B cell (primary cell): ENCODE measurements at regions not wholly inside any gene's neighbourhood (a gene's known extent, or its start where the extent isn't known, plus 50 kb on each side); places are given as distances from the start of the nearest gene placed in this dataset.

Source experiments
- ATAC-seq: fragments of 200-7000 bp; cut with Tn5 transposase; one replicate; pipeline ENCODE4 v1.10.0; 2021; ENCODE audit warnings: low read depth, mild to moderate bottlenecking, moderate number of reproducible peaks, moderate library complexity
- CTCF ChIA-PET: fragments of 350-600 bp; sonication (Branson Sonifier 250); formaldehyde crosslinking; loops from one replicate; lab custom pipeline; 2021; ENCODE audit warnings: antibody characterized with exemption, inconsistent platforms; lab: Charles Lee
- POLR2A ChIA-PET: fragments of 350-600 bp; sonication (Branson Sonifier 250); formaldehyde crosslinking; loops from one replicate; lab custom pipeline; 2021; ENCODE audit warnings: antibody characterized with exemption; lab: Charles Lee
- DNase-seq: peaks from one replicate; pipeline ENCODE4 v3.0.0; 2013
- H2AFZ ChIP-seq: 2 replicates; pipeline ENCODE4 v1.6.1; 2012; ENCODE audit warnings: mild to moderate bottlenecking, low read depth, low read length; ENCODE audit not compliant: insufficient read depth, poor library complexity, severe bottlenecking
- H3K27ac ChIP-seq, 2 donors: 1 replicate in 1 of 2; 2 replicates in 1 of 2; pipeline ENCODE4 v1.5.1; 2012 to 2013; ENCODE audit warnings: low read length in 2 of 2, mild to moderate bottlenecking in 2 of 2, moderate library complexity in 1 of 2
- H3K27me3 ChIP-seq, 4 experiments: fragments of 200-600 bp in 1 of 4; sonication (generic) in 1 of 4; replicated peaks in 1 of 4; 1 replicate in 2 of 4; 2 replicates in 2 of 4; pipeline versions ENCODE4 v1.6.1 to v1.7.0; 2013 to 2016; ENCODE audit warnings: low read length in 3 of 4, mild to moderate bottlenecking in 2 of 4, mixed read lengths in 1 of 4, moderate library complexity in 1 of 4; ENCODE audit not compliant: insufficient read depth in 4 of 4, control insufficient read depth in 3 of 4; ENCODE audit errors: control extremely low read depth in 1 of 4
- H3K36me3 ChIP-seq, 2 experiments: replicated peaks in 1 of 2; 1 replicate in 1 of 2; 2 replicates in 1 of 2; pipeline versions ENCODE4 v1.6.1 to v1.7.1; 2013; ENCODE audit warnings: low read length in 1 of 2; ENCODE audit not compliant: insufficient read depth in 2 of 2, control insufficient read depth in 1 of 2; ENCODE audit errors: control extremely low read depth in 1 of 2, extremely low read depth in 1 of 2
- H3K4me1 ChIP-seq, 2 donors: fragments of 200-600 bp in 1 of 2; sonication (generic) in 1 of 2; 1 replicate in 1 of 2; 2 replicates in 1 of 2; pipeline versions ENCODE4 v1.5.1 to v1.6.1; 2013 to 2017; ENCODE audit warnings: low read length in 2 of 2; ENCODE audit not compliant: control insufficient read depth in 2 of 2, insufficient read depth in 2 of 2
- H3K4me2 ChIP-seq: replicated peaks from 2 replicates; pipeline ENCODE3; 2012; ENCODE audit warnings: mild to moderate bottlenecking, low read depth, low read length; ENCODE audit not compliant: poor library complexity, severe bottlenecking
- H3K4me3 ChIP-seq, 5 experiments: fragments of 200-600 bp in 1 of 5; sonication (generic) in 1 of 5; 1 replicate in 3 of 5; 2 replicates in 2 of 5; pipeline versions ENCODE4 v1.5.1 to v1.7.0; 2011 to 2016; ENCODE audit warnings: low read length in 4 of 5, mild to moderate bottlenecking in 4 of 5, low read depth in 2 of 5, control low read depth in 1 of 5, moderate library complexity in 1 of 5; ENCODE audit not compliant: insufficient read depth in 1 of 5; ENCODE audit errors: control extremely low read depth in 1 of 5, extremely low read depth in 1 of 5
- H3K79me2 ChIP-seq: fragments of 200-600 bp; sonication (generic); one replicate; pipeline ENCODE4 v1.6.0; 2016; ENCODE audit warnings: low read length; ENCODE audit not compliant: control insufficient read depth, insufficient read depth
- H3K9ac ChIP-seq: fragments of 200-600 bp; sonication (generic); 2 replicates; pipeline ENCODE4 v1.6.1; 2017; ENCODE audit warnings: mild to moderate bottlenecking, low read length, moderate library complexity
- H3K9me3 ChIP-seq, 3 donors: one replicate each; pipeline versions ENCODE4 v1.6.1 to v1.7.1; 2013; ENCODE audit warnings: low read length in 2 of 3; ENCODE audit not compliant: control insufficient read depth in 2 of 3, insufficient read depth in 1 of 3; ENCODE audit errors: control extremely low read depth in 1 of 3
- H4K20me1 ChIP-seq: 2 replicates; pipeline ENCODE4 v1.6.0; 2012; ENCODE audit warnings: mild to moderate bottlenecking, low read length; ENCODE audit not compliant: insufficient read depth, control insufficient read depth, poor library complexity, severe bottlenecking
- H3K27ac Mint-ChIP-seq: one replicate; pipeline ENCODE4 v1.8.0; 2021; ENCODE audit warnings: mixed read lengths
- H3K27me3 Mint-ChIP-seq: one replicate; pipeline ENCODE4 v1.8.0; 2021; ENCODE audit warnings: mixed read lengths
- H3K4me1 Mint-ChIP-seq: one replicate; pipeline ENCODE4 v1.8.0; 2021; ENCODE audit warnings: mixed read lengths
- H3K4me3 Mint-ChIP-seq: one replicate; pipeline ENCODE4 v1.8.0; 2021; ENCODE audit warnings: mixed read lengths
- H3K9me3 Mint-ChIP-seq: one replicate; pipeline ENCODE4 v1.8.0; 2022; ENCODE audit warnings: mixed read lengths; ENCODE audit not compliant: insufficient read depth
- CTCF ChIP-seq: fragments of 200-600 bp; IDR thresholded peaks from one replicate; pipeline ENCODE4 v1.8.0; 2022; ENCODE audit warnings: antibody characterized with exemption, mild to moderate bottlenecking
- EZH2 ChIP-seq: IDR thresholded peaks from 2 replicates; pipeline ENCODE4 v1.6.1; 2012; ENCODE audit warnings: borderline replicate concordance, low read depth, mild to moderate bottlenecking, moderate library complexity, low read length; ENCODE audit not compliant: insufficient read depth, poor library complexity, severe bottlenecking
- WGBS: methylation state at CpG from one replicate; pipeline ENCODE4 v1.1.5; 2013; ENCODE audit warnings: missing lambda C conversion rate; ENCODE audit not compliant: insufficient coverage; 5-methylcytosine and 5-hydroxymethylcytosine counted together
- intact Hi-C: fragments of 100-400 bp; cut with micrococcal nuclease; formaldehyde crosslinking; loops from one replicate; pipeline ENCODE4 v1.10.0; 2022

GRCh38 chr10:28468707-28469483 lies 64.0 kb upstream of the WAC start:
- no peak overlapping the region for H2AFZ ChIP-seq
- H3K4me3 ChIP-seq: no peak overlapping the region
- H4K20me1 ChIP-seq: no peaks in the 10 kb centered on the region
- DNase-seq (no peak), ATAC-seq (no peak)
- no peaks in the 10 kb centered on the region for H3K79me2 ChIP-seq
- H3K4me2 ChIP-seq: no peak overlapping the region
- H3K9ac ChIP-seq: no peak overlapping the region
- CTCF ChIA-PET: no interaction called here
- WGBS: 68% methylated on average over 8 of the region's 10 CpGs
- no peak overlapping the region for H3K4me3 Mint-ChIP-seq
- H3K27ac Mint-ChIP-seq: no peak overlapping the region
- H3K36me3 ChIP-seq: no peaks in the 10 kb centered on the region
- intact Hi-C loops: no loop called here
- POLR2A ChIA-PET: no interaction called here
- H3K9me3 ChIP-seq: peaks cover 0 to 5% (median 0%) of the 10 kb centered on the region in 3 donors
- H3K9me3 Mint-ChIP-seq: no peaks in the 10 kb centered on the region
- TF ChIP-seq CTCF (no peak), EZH2 (no peak)
- peaks cover 8% of the 10 kb centered on the region for H3K27me3 Mint-ChIP-seq
- H3K27ac ChIP-seq: no peak overlapping the region
- H3K4me1 ChIP-seq: no peaks in the 10 kb centered on the region
- no peaks in the 10 kb centered on the region for H3K4me1 Mint-ChIP-seq
- H3K27me3 ChIP-seq: peaks cover 0 to under 1% (median 0%) of the 10 kb centered on the region in 4 experiments

GRCh38 chr10:28470873-28471651 lies 61.9 kb upstream of the WAC start:
- DNase-seq (no peak), ATAC-seq (no peak)
- Histone ChIP-seq H3K4me1 (no peaks in the 10 kb centered on the region), H4K20me1 (no peaks in the 10 kb centered on the region), H3K36me3 (no peaks in the 10 kb centered on the region), H3K27me3 (no peaks in the 10 kb centered on the region), H3K27ac (no peak overlapping the region), H3K4me2 (no peak overlapping the region), H3K9me3 (peaks cover 0 to 5% (median 0%) of the 10 kb centered on the region in 3 donors), H3K79me2 (no peaks in the 10 kb centered on the region), H3K4me3 (no peak overlapping the region), H2AFZ (no peak overlapping the region), H3K9ac (no peak overlapping the region)
- TF ChIP-seq CTCF (no peak), EZH2 (no peak)
- Mint-ChIP-seq H3K27ac (no peak overlapping the region), H3K9me3 (no peaks in the 10 kb centered on the region), H3K4me3 (no peak overlapping the region), H3K4me1 (no peaks in the 10 kb centered on the region), H3K27me3 (peaks cover 8% of the 10 kb centered on the region)
- WGBS: 84% methylated on average over 5 of the region's 12 CpGs
- ChIA-PET POLR2A (no interaction called here), CTCF (interaction anchor here (0.6 kb wide), 1 partner anchor 335 kb away, joined by 5 read pairs; no protein-coding TSS in a partner anchor)
- intact Hi-C loops: no loop called here
